ENCODE measurements at regions not wholly inside any gene's neighbourhood (a gene's known extent, or its start where the extent isn't known, plus 50 kb on each side); places are given as distances from the start of the nearest gene placed in this dataset.

DNA sequence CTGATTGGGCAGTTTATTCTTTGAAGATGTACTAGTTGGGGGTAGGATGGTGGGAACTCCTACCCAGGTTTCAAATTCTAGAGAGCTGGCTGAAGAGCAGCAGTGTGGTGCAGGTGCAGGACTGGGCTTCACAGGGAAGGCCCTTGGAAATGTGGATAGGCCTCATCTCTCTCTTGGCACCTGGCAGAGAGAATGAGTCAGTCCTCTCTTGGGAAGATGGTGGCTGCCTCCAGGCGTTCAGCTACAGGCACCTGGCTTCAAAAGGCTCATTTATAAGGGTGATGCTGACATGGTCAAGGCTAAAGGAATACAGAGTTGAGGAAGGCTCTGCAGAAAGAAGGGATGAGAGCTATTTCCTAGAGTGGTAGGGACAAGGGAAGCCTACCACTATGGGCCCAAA is 179.7 kb upstream of the VASH1 start:
- no peak overlapping the region for H3K4me2 ChIP-seq (ENCODE audit: low read length)
- H3K79me2 ChIP-seq (replicated peaks; ENCODE audit: insufficient read depth, low read length): no peaks in the 10 kb centered on the region
- no peak overlapping the region for H2AFZ ChIP-seq (ENCODE audit: low read depth, low read length)
- TF ChIP-seq EP300 (conservative IDR thresholded peaks at IDR 0.05; ENCODE audit: poor library complexity, severe bottlenecking): no peak
- no peak for TF ChIP-seq POLR2AphosphoS5 (IDR thresholded peaks at IDR 0.05)
- no peak for TF ChIP-seq RAD21 (conservative IDR thresholded peaks at IDR 0.05)
- TF ChIP-seq, protein P1, sequence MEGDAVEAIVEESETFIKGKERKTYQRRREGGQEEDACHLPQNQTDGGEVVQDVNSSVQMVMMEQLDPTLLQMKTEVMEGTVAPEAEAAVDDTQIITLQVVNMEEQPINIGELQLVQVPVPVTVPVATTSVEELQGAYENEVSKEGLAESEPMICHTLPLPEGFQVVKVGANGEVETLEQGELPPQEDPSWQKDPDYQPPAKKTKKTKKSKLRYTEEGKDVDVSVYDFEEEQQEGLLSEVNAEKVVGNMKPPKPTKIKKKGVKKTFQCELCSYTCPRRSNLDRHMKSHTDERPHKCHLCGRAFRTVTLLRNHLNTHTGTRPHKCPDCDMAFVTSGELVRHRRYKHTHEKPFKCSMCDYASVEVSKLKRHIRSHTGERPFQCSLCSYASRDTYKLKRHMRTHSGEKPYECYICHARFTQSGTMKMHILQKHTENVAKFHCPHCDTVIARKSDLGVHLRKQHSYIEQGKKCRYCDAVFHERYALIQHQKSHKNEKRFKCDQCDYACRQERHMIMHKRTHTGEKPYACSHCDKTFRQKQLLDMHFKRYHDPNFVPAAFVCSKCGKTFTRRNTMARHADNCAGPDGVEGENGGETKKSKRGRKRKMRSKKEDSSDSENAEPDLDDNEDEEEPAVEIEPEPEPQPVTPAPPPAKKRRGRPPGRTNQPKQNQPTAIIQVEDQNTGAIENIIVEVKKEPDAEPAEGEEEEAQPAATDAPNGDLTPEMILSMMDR (IDR thresholded peaks at IDR 0.05; ENCODE audit: poor library complexity, severe bottlenecking): no peak
- no peak for TF ChIP-seq EZH2 (IDR thresholded peaks at IDR 0.05; ENCODE audit: borderline replicate concordance, insufficient read depth, low read length, poor library complexity, severe bottlenecking)
- TF ChIP-seq MXI1 (conservative IDR thresholded peaks at IDR 0.05; ENCODE audit: poor library complexity, severe bottlenecking): no peak
- no peak for TF ChIP-seq SMC3 (conservative IDR thresholded peaks at IDR 0.05; ENCODE audit: poor library complexity)
- no peak for TF ChIP-seq TAF1 (IDR thresholded peaks at IDR 0.05; ENCODE audit: low read depth)
- H3K9ac ChIP-seq (ENCODE audit: low read length): no peak overlapping the region
- H3K27me3 ChIP-seq (ENCODE audit: insufficient read depth, low read depth, low read length): no peaks in the 10 kb centered on the region
- H3F3A ChIP-seq (ENCODE audit: insufficient read depth, low read length, poor library complexity, severe bottlenecking): no peaks in the 10 kb centered on the region
- H4K20me1 ChIP-seq (ENCODE audit: insufficient read depth): no peaks in the 10 kb centered on the region
- H3K9me2 ChIP-seq (ENCODE audit: insufficient read depth, low read length): no peaks in the 10 kb centered on the region
- H3K9me3 ChIP-seq (ENCODE audit: low read length): no peaks in the 10 kb centered on the region
- no peak overlapping the region for H3K27ac ChIP-seq (ENCODE audit: low read length)
- no peak overlapping the region for H3K4me3 ChIP-seq (ENCODE audit: low read length)
- no peaks in the 10 kb centered on the region for H3K36me3 ChIP-seq (ENCODE audit: insufficient read depth, low read length)

DNA sequence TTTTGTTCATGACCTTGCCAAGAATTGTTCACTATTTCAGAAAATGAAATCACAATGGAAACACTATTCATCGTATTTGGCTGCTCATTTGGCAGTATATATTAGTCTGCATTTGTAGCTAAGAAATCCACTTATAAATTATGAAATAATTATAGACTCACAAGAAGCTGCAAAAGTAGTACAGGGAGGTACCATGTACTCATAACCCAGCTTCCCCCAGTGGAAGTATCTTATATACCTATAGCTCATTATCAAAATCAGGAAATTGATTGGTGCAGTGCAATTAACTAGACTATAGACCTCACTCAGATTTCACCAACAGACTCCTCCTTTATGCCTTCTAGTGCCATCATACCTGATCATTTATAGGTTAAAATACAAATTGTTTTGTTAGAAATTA is 178.8 kb upstream of the VASH1 start:
- no peaks in the 10 kb centered on the region for H3K9me2 ChIP-seq (ENCODE audit: insufficient read depth, low read length)
- no peak overlapping the region for H3K9ac ChIP-seq (ENCODE audit: low read length)
- H3K36me3 ChIP-seq (ENCODE audit: insufficient read depth, low read length): no peaks in the 10 kb centered on the region
- TF ChIP-seq TAF1 (IDR thresholded peaks at IDR 0.05; ENCODE audit: low read depth) (no peak), RAD21 (conservative IDR thresholded peaks at IDR 0.05) (no peak), EZH2 (IDR thresholded peaks at IDR 0.05; ENCODE audit: borderline replicate concordance, insufficient read depth, low read length, poor library complexity, severe bottlenecking) (no peak), EP300 (conservative IDR thresholded peaks at IDR 0.05; ENCODE audit: poor library complexity, severe bottlenecking) (no peak), MXI1 (conservative IDR thresholded peaks at IDR 0.05; ENCODE audit: poor library complexity, severe bottlenecking) (no peak), POLR2AphosphoS5 (IDR thresholded peaks at IDR 0.05) (no peak), SMC3 (conservative IDR thresholded peaks at IDR 0.05; ENCODE audit: poor library complexity) (no peak)
- TF ChIP-seq, protein P1 (IDR thresholded peaks at IDR 0.05; ENCODE audit: poor library complexity, severe bottlenecking): no peak
- TF ChIP-seq, protein P2, sequence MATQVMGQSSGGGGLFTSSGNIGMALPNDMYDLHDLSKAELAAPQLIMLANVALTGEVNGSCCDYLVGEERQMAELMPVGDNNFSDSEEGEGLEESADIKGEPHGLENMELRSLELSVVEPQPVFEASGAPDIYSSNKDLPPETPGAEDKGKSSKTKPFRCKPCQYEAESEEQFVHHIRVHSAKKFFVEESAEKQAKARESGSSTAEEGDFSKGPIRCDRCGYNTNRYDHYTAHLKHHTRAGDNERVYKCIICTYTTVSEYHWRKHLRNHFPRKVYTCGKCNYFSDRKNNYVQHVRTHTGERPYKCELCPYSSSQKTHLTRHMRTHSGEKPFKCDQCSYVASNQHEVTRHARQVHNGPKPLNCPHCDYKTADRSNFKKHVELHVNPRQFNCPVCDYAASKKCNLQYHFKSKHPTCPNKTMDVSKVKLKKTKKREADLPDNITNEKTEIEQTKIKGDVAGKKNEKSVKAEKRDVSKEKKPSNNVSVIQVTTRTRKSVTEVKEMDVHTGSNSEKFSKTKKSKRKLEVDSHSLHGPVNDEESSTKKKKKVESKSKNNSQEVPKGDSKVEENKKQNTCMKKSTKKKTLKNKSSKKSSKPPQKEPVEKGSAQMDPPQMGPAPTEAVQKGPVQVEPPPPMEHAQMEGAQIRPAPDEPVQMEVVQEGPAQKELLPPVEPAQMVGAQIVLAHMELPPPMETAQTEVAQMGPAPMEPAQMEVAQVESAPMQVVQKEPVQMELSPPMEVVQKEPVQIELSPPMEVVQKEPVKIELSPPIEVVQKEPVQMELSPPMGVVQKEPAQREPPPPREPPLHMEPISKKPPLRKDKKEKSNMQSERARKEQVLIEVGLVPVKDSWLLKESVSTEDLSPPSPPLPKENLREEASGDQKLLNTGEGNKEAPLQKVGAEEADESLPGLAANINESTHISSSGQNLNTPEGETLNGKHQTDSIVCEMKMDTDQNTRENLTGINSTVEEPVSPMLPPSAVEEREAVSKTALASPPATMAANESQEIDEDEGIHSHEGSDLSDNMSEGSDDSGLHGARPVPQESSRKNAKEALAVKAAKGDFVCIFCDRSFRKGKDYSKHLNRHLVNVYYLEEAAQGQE (IDR thresholded peaks at IDR 0.05; ENCODE audit: borderline replicate concordance): no peak
- no peak overlapping the region for H3K4me2 ChIP-seq (ENCODE audit: low read length)
- no peaks in the 10 kb centered on the region for H4K20me1 ChIP-seq (ENCODE audit: insufficient read depth)
- no peak overlapping the region for H3K27ac ChIP-seq (ENCODE audit: low read length)
- H3K9me3 ChIP-seq (ENCODE audit: low read length): no peaks in the 10 kb centered on the region
- H3F3A ChIP-seq (ENCODE audit: insufficient read depth, low read length, poor library complexity, severe bottlenecking): no peaks in the 10 kb centered on the region
- H2AFZ ChIP-seq (ENCODE audit: low read depth, low read length): no peak overlapping the region
- no peak overlapping the region for H3K4me3 ChIP-seq (ENCODE audit: low read length)
- H3K79me2 ChIP-seq (replicated peaks; ENCODE audit: insufficient read depth, low read length): no peaks in the 10 kb centered on the region
- no peaks in the 10 kb centered on the region for H3K27me3 ChIP-seq (ENCODE audit: insufficient read depth, low read depth, low read length)

All from neural cell (in vitro differentiated cells).